Fibroblast of lung (primary cell): ENCODE measurements at regions not wholly inside any gene's neighbourhood (a gene's known extent, or its start where the extent isn't known, plus 50 kb on each side); places are given as distances from the start of the nearest gene placed in this dataset.

Source experiments
- DNase-seq, 2 donors: peaks; one replicate each; pipeline versions ENCODE4 v3.0.0 to v3.0.0-alpha.2; 2010; ENCODE audit warnings: low read depth in 2 of 2
- H2AFZ ChIP-seq: 2 replicates; pipeline ENCODE4 v1.5.1; 2012; ENCODE audit warnings: low read length, control low read depth, inconsistent platforms
- H3K27ac ChIP-seq: 2 replicates; pipeline ENCODE4 v1.5.1; 2011; ENCODE audit warnings: low read length, control low read depth; ENCODE audit not compliant: insufficient read depth
- H3K27me3 ChIP-seq: 2 replicates; pipeline ENCODE4 v1.5.1; 2011; ENCODE audit warnings: mild to moderate bottlenecking, low read length; ENCODE audit not compliant: control insufficient read depth, insufficient read depth
- H3K36me3 ChIP-seq: 2 replicates; pipeline ENCODE4 v1.5.1; 2011; ENCODE audit warnings: low read length; ENCODE audit not compliant: control insufficient read depth, insufficient read depth
- H3K4me1 ChIP-seq: 2 replicates; pipeline ENCODE4 v1.5.1; 2011; ENCODE audit warnings: low read length; ENCODE audit not compliant: control insufficient read depth, insufficient read depth; ENCODE audit errors: extremely low read depth
- H3K4me2 ChIP-seq: 2 replicates; pipeline ENCODE4 v1.5.1; 2011; ENCODE audit warnings: low read length, control low read depth; ENCODE audit not compliant: insufficient read depth; ENCODE audit errors: extremely low read depth
- H3K4me3 ChIP-seq, 4 experiments: fragments of 200-600 bp in 1 of 4; sonication (generic) in 1 of 4; replicated peaks in 1 of 4; 2 replicates each; pipeline ENCODE4 v1.5.1; 2011 to 2016; ENCODE audit warnings: low read length in 4 of 4, low read depth in 3 of 4, mild to moderate bottlenecking in 3 of 4, control low read depth in 2 of 4, inconsistent platforms in 1 of 4, mixed read lengths in 1 of 4; ENCODE audit not compliant: insufficient read depth in 1 of 4; ENCODE audit errors: control extremely low read depth in 1 of 4
- H3K79me2 ChIP-seq: 2 replicates; pipeline ENCODE4 v1.5.1; 2012; ENCODE audit warnings: mild to moderate bottlenecking, low read length, inconsistent platforms; ENCODE audit not compliant: control insufficient read depth, insufficient read depth
- H3K9ac ChIP-seq: 2 replicates; pipeline ENCODE4 v1.5.1; 2011; ENCODE audit warnings: mild to moderate bottlenecking, low read length, control low read depth; ENCODE audit not compliant: insufficient read depth
- H3K9me3 ChIP-seq: 2 replicates; pipeline ENCODE4 v1.5.1; 2012; ENCODE audit warnings: low read depth, low read length; ENCODE audit not compliant: control insufficient read depth, insufficient read depth
- H4K20me1 ChIP-seq: 2 replicates; pipeline ENCODE4 v1.5.1; 2011; ENCODE audit warnings: low read length; ENCODE audit not compliant: control insufficient read depth, insufficient read depth; ENCODE audit errors: extremely low read depth
- CTCF ChIP-seq, 2 donors: IDR thresholded peaks in 1 of 2; conservative IDR thresholded peaks in 1 of 2; 1 replicate in 1 of 2; 2 replicates in 1 of 2; pipeline ENCODE4 v1.5.1; 2011 to 2012; ENCODE audit warnings: low read length in 2 of 2, control low read depth in 1 of 2, inconsistent platforms in 1 of 2, low read depth in 1 of 2, mild to moderate bottlenecking in 1 of 2
- EZH2 ChIP-seq: IDR thresholded peaks from 2 replicates; pipeline ENCODE4 v1.5.1; 2012; ENCODE audit warnings: low read length, control low read depth, mild to moderate bottlenecking; ENCODE audit errors: missing control alignments

DNA sequence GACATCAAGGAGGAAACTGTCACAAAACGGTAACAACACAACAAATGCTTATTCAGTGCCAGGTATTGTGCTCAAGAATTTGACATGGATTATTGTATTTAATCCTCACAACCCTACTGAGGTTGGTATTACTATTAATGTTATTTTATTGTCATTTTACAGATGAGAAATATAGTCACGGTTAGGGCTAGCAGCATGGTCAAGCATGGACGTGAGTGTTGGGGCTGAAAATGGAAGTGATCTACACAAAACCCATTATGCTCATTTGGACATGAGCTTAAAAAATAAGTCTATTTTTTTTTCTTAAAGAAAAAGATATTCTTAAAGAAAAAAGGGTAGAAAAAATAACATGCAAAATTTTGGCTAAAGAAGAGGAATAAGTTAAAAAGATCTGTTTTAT lies 141.3 kb upstream of the SOX2 start:
- H3K27ac ChIP-seq, result no peak overlapping the region
- H3K79me2 ChIP-seq, result no peaks in the 10 kb centered on the region
- DNase-seq, result no peak
- no peaks in the 10 kb centered on the region for H3K27me3 ChIP-seq
- H3K9ac ChIP-seq, result no peak overlapping the region
- H3K4me2 ChIP-seq, result no peak overlapping the region
- no peak overlapping the region for H2AFZ ChIP-seq
- H3K4me3 ChIP-seq, result no peak overlapping the region
- H3K9me3 ChIP-seq, result no peaks in the 10 kb centered on the region
- no peaks in the 10 kb centered on the region for H3K4me1 ChIP-seq
- no peak for TF ChIP-seq CTCF (conservative IDR thresholded peaks at IDR 0.05 in 1 of 2, IDR thresholded peaks at IDR 0.05 in 1 of 2; ENCODE audit: low read depth in 1 of 2, low read length in 2 of 2)
- no peak for TF ChIP-seq EZH2
- H4K20me1 ChIP-seq, result no peaks in the 10 kb centered on the region
- no peaks in the 10 kb centered on the region for H3K36me3 ChIP-seq

GRCh38 chr3:181569356-181569940 lies 142.3 kb upstream of the SOX2 start:
- TF ChIP-seq EZH2 (no peak), CTCF (conservative IDR thresholded peaks at IDR 0.05 in 1 of 2, IDR thresholded peaks at IDR 0.05 in 1 of 2; ENCODE audit: low read depth in 1 of 2, low read length in 2 of 2) (no peak)
- Histone ChIP-seq H3K36me3 (no peaks in the 10 kb centered on the region), H3K4me3 (no peak overlapping the region), H3K9me3 (no peaks in the 10 kb centered on the region), H4K20me1 (no peaks in the 10 kb centered on the region), H3K27ac (no peak overlapping the region), H3K4me1 (no peaks in the 10 kb centered on the region), H2AFZ (no peak overlapping the region), H3K9ac (no peak overlapping the region), H3K4me2 (no peak overlapping the region), H3K79me2 (no peaks in the 10 kb centered on the region), H3K27me3 (no peaks in the 10 kb centered on the region)
- no peak for DNase-seq

DNA sequence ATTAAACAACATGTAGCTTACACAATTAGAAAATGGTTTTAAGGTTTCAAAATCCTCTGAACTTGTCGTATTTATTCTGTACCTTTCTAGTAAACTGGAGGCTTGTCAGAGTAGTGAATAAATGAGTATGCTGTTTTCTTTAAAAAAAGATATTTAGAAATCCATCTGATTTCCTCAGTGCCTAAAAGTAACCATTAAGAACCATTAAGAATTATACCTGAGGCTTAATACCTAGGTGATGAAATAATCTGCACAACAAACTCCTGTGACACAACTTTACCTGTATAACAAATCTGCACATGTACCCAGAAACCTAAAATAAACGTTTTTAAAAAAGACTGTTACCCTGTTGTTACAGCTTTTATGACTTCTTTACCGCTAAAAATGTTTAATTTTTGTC lies 143.0 kb upstream of the SOX2 start:
- no peak for DNase-seq
- no peak overlapping the region for H3K27ac ChIP-seq
- H3K27me3 ChIP-seq, result no peaks in the 10 kb centered on the region
- H4K20me1 ChIP-seq, result no peaks in the 10 kb centered on the region
- H3K9ac ChIP-seq, result no peak overlapping the region
- no peak overlapping the region for H3K4me2 ChIP-seq
- H3K36me3 ChIP-seq, result no peaks in the 10 kb centered on the region
- H2AFZ ChIP-seq, result no peak overlapping the region
- no peaks in the 10 kb centered on the region for H3K79me2 ChIP-seq
- H3K4me1 ChIP-seq, result no peaks in the 10 kb centered on the region
- no peak for TF ChIP-seq CTCF (conservative IDR thresholded peaks at IDR 0.05 in 1 of 2, IDR thresholded peaks at IDR 0.05 in 1 of 2; ENCODE audit: low read depth in 1 of 2, low read length in 2 of 2)
- no peak for TF ChIP-seq EZH2
- no peaks in the 10 kb centered on the region for H3K9me3 ChIP-seq
- no peak overlapping the region for H3K4me3 ChIP-seq
